Activated T-helper 1 cell treated with anti-CD3 and anti-CD28 coated beads, Interleukin-2, amount 50 U/mL, for 16 hours (primary cell): ENCODE measurements at regions not wholly inside any gene's neighbourhood (a gene's known extent, or its start where the extent isn't known, plus 50 kb on each side); places are given as distances from the start of the nearest gene placed in this dataset.

Experiments
- DNase-seq, 2 donors: peaks; one replicate each; pipeline ENCODE4 v3.0.0-alpha.2; 2020; ENCODE audit warnings: low read depth in 1 of 2, low spot score in 1 of 2

- no peak for DNase-seq
These were observed 163.7 kb downstream of the KLF12 start for GRCh38 chr13:73970421-73971055.

- no peak for DNase-seq
These were observed 166.6 kb downstream of the KLF12 start for GRCh38 chr13:73967397-73968165.

GRCh38 chr13:73966331-73966730 is 167.9 kb downstream of the KLF12 start:
- DNase-seq: no peak

DNA sequence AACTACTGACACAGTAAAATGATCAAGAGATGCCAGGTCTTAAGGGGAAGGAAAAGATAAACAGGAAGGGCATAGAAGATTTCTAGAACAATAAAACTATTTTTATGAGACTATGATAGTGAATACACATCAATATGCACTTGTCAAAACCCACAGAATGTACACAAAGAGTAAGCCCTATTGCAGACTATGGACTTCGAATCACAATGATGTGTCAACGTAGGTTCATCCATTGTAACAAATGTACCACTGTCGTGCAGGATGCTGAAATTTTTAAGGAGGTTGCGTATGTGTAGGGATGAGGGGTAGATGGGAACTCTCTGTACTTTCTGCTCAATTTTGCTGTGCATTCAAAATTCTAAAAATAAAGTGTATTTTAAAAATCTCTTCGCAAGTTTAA is 171.9 kb downstream of the KLF12 start:
- DNase-seq: no peak

DNA sequence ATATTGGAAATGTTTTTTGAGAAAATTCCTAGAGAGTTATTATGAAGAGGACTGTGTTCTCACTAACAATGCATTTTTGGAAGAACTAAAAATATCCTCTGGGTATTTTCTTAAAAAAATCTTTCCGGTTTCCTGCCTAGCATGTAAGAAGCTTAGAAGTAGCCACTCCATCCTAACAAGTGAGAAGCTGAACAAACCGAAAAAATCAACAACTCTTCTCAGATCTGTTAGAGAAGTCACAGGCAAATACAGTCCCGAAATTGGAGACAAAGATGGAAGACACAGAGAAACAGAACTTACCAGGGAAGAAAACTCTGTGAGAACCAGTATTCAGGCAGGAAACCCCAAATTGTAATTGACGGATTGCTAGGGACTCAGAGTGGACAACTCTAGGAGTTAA is 173.0 kb downstream of the KLF12 start:
- no peak for DNase-seq

DNA sequence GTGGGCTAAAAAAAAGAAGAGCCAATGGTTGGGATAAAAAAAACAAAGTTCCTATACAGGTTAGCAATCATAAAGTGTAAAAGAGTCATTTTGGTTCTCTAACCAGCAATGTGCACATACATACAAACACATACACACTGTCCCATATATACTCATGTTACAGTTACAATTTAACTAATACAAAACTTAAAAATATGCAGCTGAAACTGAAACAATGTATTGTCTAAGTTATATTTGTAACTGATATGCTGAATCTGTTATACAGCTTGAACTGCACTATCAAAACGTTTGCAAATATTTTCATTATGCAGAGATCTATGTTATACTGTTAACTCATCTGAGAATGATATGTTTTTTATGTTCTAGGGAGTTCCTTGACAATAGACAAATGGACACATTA is 173.7 kb downstream of the KLF12 start:
- no peak for DNase-seq

DNA sequence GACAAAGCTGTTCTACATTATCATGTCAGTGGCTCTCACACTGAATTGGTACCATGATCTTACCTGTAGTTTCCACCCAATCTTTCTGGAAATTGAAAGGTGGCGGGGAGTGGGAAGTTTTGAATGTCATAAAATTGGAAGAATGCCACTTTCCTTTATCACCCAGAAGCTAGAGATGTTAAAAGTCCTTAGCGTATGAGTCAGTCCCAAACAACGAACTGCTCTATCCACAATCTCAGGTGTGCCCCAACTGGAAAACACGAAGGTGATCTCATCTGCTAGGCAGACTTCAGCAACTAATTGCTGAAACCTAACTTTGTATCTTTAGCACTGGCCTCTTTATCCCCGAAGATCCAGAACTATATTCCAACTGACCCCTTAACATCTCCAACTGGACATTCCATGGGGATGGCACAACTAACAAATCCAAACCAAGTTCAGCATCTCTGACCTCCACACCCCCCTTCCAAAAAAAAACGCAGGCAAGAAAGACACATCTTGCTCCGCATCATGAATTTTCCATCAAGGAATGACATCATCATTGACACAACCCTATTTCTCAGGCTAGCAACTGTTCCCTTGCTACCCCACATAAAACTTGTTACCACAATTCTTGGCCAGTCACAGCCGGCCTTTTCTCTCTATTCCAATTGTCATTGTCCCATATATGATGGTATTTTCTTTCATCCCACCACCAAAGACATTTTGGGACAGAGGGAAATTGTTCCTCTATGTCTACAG is 175.4 kb downstream of the KLF12 start:
- DNase-seq: no peak

DNA sequence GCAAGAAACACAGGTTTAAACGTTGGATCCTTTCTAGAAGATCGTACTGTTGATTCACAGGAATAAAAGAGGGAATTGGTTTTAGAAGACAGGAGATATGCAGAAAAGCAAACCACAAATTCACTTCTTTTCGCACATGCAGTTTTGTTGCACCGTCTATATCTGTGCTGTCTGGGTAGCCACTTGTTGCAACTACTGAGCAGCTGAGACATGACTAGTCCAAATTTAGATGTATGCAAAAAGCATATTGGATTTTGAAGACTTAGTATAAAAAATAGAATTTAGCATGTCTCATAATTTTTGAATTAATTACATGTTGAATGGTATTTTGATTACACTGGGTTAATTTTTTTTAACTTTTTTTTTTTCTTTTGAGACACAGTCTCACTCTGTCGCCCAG is 176.3 kb downstream of the KLF12 start:
- no peak for DNase-seq

GRCh38 chr13:73956795-73957408 is 177.3 kb downstream of the KLF12 start:
- DNase-seq: no peak

DNA sequence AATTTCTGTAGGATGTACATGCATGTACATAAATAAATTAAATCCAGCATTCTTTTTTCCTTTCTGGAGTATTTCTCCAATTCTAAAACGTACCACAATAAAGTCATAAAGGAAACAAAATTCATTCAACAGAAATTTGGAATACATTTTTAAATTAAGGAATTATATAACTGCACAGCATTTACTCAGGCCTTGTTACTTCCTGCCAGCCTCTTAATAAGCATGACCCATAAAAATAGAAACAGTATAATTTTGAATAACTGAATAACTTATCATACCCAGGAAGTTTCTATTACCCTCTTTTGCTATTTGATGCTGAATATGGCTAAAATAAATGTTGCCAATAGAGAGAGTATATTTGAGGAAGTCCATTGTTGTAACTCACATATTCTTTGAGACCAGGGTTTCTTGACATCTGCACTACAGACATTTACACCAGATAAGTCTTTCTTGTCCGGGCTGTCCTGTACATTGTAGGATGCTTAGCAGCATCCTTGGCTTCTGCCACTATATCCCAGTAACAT is 178.2 kb downstream of the KLF12 start:
- no peak for DNase-seq

DNA sequence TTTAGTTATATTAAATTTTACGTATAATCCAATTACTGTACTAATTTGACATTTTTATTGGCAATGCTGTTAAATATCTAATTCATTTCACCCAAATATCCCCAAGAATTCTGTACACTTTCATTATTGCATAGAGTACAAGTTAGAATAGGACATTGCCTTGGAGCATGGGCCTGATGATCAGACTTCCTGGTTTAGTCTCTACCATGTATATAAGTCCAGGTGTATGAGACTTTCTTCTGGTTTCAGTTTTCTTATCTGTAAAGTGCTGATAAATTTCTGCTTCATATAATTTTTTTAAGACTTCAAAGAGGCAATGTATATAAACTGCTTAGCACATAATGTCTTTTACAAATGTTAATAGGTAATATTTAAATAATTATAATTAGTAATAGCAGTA is 179.4 kb downstream of the KLF12 start:
- no peak for DNase-seq

- DNase-seq: no peak
These were observed 181.6 kb downstream of the KLF12 start for GRCh38 chr13:73952648-73953047.

DNA sequence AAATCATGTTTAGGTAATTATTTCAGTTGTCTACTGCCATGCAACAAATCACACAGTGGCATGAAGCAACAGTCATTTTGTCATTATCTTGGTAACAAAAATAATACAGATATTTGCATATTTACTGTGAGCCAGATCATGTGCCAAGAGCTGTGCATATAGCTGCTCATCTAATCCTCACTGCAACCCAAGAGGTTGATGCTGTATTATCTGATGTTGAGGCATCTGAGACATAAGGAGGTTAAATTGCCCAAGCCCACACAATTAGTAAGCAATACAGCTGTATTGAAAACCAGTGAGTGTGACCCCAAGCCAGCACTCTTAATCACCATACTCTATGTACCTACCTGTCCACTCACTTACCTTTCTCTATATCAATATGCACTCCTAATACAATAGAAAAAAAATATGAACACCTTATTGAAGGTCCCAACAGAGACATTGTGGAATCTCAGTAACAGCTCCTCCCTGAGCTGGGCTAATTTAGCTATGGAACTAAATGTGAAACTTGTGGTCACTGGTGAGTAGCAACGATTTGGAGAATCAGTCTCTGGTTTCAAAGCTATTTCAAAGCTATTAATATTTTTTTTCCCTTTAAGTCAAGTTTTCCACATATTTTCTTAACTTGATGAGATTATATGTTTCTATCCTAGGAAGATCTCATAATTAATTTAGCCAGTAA is 185.2 kb downstream of the KLF12 start:
- no peak for DNase-seq

DNA sequence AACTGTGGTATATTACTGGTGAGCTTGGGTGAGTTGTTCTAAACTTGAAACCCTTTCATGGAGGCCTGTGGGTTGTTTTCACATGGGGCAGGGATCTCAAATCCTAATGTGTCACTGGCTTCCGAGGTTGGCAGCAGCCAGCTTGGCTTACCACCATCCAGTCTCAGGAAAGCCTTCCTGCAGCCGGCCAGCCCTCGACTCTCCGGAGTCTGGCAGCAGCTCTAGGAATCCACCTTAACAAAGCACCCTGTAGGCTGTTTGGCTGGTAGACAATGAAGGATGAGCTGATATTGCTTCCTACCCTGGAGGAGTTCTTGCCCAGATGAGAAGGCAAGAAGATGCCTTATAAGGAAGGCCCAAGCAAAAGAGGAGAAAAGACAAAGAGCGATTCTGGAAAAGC is 188.3 kb downstream of the KLF12 start:
- no peak for DNase-seq

- DNase-seq: no peak
These were observed 188.8 kb downstream of the KLF12 start for GRCh38 chr13:73945382-73945781.

GRCh38 chr13:73943965-73944233 is 190.3 kb downstream of the KLF12 start:
- DNase-seq: no peak

GRCh38 chr13:73943137-73943964 is 190.9 kb downstream of the KLF12 start:
- no peak for DNase-seq

DNA sequence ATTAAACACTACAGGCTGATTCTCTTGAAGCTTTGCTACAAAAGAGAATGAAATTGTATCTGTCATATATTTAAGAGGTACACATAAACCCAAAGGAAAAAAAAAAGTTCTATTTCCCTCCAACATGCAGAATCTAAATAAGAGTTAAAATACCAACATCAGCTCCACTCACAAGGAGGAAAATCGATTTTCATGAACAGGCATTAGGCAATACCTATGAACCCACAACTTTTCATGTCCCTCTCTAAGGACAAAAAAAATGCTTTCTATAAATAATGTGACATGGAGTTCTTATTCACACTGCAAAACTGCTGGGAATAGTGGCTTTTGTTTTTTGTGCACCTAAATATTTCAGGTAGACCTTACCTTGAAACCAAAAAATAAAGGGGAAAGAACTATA is 192.5 kb downstream of the KLF12 start:
- DNase-seq: no peak

GRCh38 chr13:73940098-73940497 is 194.1 kb downstream of the KLF12 start:
- no peak for DNase-seq

- no peak for DNase-seq
These were observed 194.6 kb downstream of the KLF12 start for GRCh38 chr13:73939603-73940002.

- no peak for DNase-seq
These were observed 195.2 kb downstream of the KLF12 start for GRCh38 chr13:73939071-73939380.
